ENCODE measurements at regions not wholly inside any gene's neighbourhood (a gene's known extent, or its start where the extent isn't known, plus 50 kb on each side); places are given as distances from the start of the nearest gene placed in this dataset.
A peak's percentile ranks its signal among the peaks of the same experiment; 100 is the strongest.

GRCh38 chr6:166764473-166765233, 137.6 kb upstream of the RPS6KA2 start:
- DNase-seq (ENCODE audit: low read depth) = no peak
- H3K4me3 ChIP-seq (ENCODE audit: low read depth, low read length) = no peak overlapping the region
- TF ChIP-seq, protein P1, sequence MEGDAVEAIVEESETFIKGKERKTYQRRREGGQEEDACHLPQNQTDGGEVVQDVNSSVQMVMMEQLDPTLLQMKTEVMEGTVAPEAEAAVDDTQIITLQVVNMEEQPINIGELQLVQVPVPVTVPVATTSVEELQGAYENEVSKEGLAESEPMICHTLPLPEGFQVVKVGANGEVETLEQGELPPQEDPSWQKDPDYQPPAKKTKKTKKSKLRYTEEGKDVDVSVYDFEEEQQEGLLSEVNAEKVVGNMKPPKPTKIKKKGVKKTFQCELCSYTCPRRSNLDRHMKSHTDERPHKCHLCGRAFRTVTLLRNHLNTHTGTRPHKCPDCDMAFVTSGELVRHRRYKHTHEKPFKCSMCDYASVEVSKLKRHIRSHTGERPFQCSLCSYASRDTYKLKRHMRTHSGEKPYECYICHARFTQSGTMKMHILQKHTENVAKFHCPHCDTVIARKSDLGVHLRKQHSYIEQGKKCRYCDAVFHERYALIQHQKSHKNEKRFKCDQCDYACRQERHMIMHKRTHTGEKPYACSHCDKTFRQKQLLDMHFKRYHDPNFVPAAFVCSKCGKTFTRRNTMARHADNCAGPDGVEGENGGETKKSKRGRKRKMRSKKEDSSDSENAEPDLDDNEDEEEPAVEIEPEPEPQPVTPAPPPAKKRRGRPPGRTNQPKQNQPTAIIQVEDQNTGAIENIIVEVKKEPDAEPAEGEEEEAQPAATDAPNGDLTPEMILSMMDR (conservative IDR thresholded peaks at IDR 0.05; ENCODE audit: low read depth, low read length) = no peak

DNA sequence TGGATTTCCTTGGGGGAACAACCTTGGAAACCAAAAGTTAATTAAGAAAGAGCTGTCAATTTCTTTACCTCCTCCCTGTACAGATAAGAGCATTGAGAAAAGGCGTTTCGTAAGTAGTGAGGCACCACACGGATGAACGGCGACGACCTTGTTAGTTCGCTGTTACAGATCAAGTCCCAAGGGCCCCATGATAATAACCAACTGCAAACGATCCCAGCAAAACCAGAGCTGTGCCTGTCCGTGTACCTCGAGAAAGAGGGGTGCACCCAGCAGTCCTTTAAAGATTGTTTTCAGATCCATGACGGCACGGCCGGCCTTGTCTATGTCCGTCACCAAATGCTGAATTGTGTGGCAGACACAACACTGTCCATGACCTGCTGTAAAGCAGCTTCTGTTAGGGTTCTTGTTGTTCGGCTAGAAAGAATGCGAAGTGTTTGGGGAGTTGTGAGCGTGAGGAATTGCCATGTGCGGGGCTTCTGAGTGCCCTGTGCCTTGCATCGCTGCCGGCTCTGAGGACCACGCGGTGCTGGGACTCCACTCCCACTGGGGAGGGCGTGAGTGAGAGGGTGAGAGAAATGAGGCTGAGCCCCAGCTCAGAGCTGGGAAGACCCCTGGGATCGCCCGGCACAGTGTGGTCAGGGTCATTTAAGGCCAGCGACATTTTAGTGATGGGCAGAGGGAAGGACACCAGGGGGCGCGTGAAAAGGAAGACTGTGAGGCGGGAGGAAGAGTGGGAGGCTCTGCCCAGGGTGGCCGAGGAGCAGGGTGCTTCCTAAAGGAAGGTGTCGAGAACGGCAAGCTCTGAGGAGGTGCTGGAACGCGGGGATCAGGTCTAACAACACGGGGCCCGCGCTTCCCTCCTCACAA, 136.8 kb upstream of the RPS6KA2 start:
- no peak for DNase-seq (ENCODE audit: low read depth)
- TF ChIP-seq, protein P1 (conservative IDR thresholded peaks at IDR 0.05; ENCODE audit: low read depth, low read length) = no peak
- no peak overlapping the region for H3K4me3 ChIP-seq (ENCODE audit: low read depth, low read length)

DNA sequence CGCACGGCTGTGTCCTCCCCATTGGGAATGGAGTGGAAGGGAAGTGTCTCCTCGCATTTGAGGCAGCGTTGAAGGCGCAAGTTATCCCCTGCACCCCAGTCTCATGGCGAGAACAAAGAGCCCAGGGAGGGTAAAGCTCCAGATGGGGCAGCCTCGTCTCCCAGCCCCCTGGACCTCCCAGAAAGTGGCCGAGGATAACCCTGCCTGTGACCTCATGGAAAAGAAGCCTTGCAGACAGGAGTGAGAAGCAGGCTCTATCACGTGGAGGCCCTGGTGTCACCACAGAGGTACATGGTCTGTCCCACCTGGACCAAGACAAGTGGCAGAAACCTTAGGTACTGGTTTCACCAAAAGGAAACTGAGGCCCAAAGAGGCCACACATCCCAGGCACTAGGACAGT, 134.8 kb upstream of the RPS6KA2 start:
- H3K4me3 ChIP-seq (ENCODE audit: low read depth, low read length) = no peak overlapping the region
- no peak for DNase-seq (ENCODE audit: low read depth)
- TF ChIP-seq, protein P1 (conservative IDR thresholded peaks at IDR 0.05; ENCODE audit: low read depth, low read length) = no peak

GRCh38 chr6:166760288-166760687, 133.2 kb upstream of the RPS6KA2 start:
- H3K4me3 ChIP-seq (ENCODE audit: low read depth, low read length) = no peak overlapping the region
- DNase-seq (ENCODE audit: low read depth) = no peak
- TF ChIP-seq, protein P1 (conservative IDR thresholded peaks at IDR 0.05; ENCODE audit: low read depth, low read length) = no peak

DNA sequence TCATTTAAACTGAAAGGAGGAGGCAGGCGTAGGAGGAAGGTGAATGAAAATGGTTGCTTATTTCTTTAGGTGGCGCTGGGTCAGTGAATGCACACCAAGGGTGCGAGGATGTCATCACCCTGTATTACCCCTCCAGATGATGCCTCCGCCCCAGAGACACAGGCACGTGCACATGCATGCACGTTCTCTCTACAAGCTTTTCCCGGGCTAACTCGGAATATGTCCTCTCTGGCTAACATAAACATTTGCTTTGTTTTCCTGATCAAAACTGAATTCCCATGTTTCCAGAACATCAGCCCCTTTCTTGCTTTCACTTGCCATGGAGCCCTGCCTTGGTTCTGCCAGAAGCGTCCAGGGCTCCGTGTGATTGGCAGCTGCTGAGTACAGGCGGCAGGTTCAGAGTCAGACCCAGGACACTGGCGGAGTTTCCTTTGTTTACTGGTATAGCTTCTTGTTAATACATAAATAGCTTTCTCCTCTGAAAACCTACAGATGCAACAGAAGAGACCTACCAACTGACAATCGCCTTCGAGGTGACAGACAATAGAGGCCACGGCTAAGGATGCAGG, 131.2 kb upstream of the RPS6KA2 start:
- TF ChIP-seq, protein P1 (conservative IDR thresholded peaks at IDR 0.05; ENCODE audit: low read depth, low read length) = no peak
- no peak for DNase-seq (ENCODE audit: low read depth)
- H3K4me3 ChIP-seq (ENCODE audit: low read depth, low read length) = peak overlapping the region; percentile 37

GRCh38 chr6:166757232-166758135, 130.4 kb upstream of the RPS6KA2 start:
- peak overlapping the region; percentile 37 for H3K4me3 ChIP-seq (ENCODE audit: low read depth, low read length)
- TF ChIP-seq, protein P1 (conservative IDR thresholded peaks at IDR 0.05; ENCODE audit: low read depth, low read length) = no peak

More at GRCh38 chr6:166757232-166758135, 130.4 kb upstream of the RPS6KA2 start:
- DNase-seq (ENCODE audit: low read depth) = no peak
